Nephron progenitor cell (in vitro differentiated cells): ENCODE measurements at regions not wholly inside any gene's neighbourhood (a gene's known extent, or its start where the extent isn't known, plus 50 kb on each side); places are given as distances from the start of the nearest gene placed in this dataset.
"Not testable (repeated sequence)": the region's sequence is repeated elsewhere in the genome, so short reads cannot be mapped to it uniquely, and the experiment has no call there.

Source experiments
- DNase-seq: peaks from one replicate; pipeline ENCODE4 v3.0.0; 2021
- H3K27ac Mint-ChIP-seq: 2 replicates; pipeline ENCODE4 v1.8.0; 2021; ENCODE audit warnings: mild to moderate bottlenecking, moderate library complexity, mixed read lengths
- H3K27me3 Mint-ChIP-seq: 2 replicates; pipeline ENCODE4 v1.8.0; 2021; ENCODE audit warnings: mild to moderate bottlenecking, low read depth, mixed read lengths; ENCODE audit not compliant: poor library complexity
- H3K36me3 Mint-ChIP-seq: 2 replicates; pipeline ENCODE4 v1.8.0; 2021; ENCODE audit warnings: low read depth, mixed read lengths
- H3K4me1 Mint-ChIP-seq: 2 replicates; pipeline ENCODE4 v1.8.0; 2021; ENCODE audit warnings: mixed read lengths
- H3K4me3 Mint-ChIP-seq: 2 replicates; pipeline ENCODE4 v1.8.0; 2021; ENCODE audit warnings: mild to moderate bottlenecking, moderate library complexity, mixed read lengths
- H3K9me3 Mint-ChIP-seq: 2 replicates; pipeline ENCODE4 v1.8.0; 2021; ENCODE audit warnings: mild to moderate bottlenecking, moderate library complexity, mixed read lengths
- CTCF ChIP-seq: fragments of 200-600 bp; sonication (generic); IDR thresholded peaks from 2 replicates; pipeline ENCODE4 v1.5.0; 2021; ENCODE audit warnings: antibody characterized with exemption

DNA sequence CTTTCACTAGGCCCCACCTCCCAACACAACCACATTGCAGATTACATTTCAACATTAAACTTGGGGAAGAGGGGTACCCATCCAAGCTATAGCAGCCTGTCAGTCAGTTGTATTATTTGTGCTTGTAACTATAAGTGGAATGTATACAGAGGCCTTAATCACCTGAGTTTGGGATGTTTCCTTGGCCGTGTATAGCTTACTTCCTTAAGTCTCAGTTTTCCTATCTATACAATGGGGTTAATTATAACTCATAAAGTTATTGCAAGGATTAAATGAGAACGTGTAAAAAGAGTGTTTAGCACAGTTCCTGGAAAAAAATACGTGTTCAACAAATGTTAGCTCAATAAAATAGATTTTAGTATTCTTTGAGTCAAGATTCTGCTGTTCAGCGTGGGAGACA, 165.5 kb upstream of the FAM20A start:
- H3K27me3 Mint-ChIP-seq, result peaks cover 8% of the 10 kb centered on the region
- H3K27ac Mint-ChIP-seq, result no peak overlapping the region
- no peak overlapping the region for H3K4me3 Mint-ChIP-seq
- H3K36me3 Mint-ChIP-seq, result no peaks in the 10 kb centered on the region
- no peak for TF ChIP-seq CTCF
- no peaks in the 10 kb centered on the region for H3K4me1 Mint-ChIP-seq
- no peak for DNase-seq
- H3K9me3 Mint-ChIP-seq, result peaks cover 4% of the 10 kb centered on the region

DNA sequence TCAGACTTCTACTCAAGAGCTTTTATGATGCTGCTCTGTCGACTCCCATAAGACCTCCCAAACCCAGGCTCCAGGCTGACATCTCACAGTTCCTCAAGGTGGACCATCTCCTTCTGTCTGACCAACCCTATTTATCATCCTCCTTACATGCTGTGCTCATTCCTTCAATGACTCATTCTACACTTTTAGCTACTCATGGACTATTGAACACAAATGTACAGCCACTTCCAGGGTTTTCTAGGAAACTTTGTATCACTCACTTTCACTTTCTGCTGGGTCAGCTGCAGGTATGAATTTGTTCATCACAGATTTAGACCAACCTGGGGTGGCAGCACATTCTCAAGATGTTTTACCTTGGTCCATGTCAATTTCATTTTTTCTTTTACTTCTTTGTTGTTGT, 162.4 kb upstream of the FAM20A start:
- H3K4me1 Mint-ChIP-seq, result peaks cover 15% of the 10 kb centered on the region
- no peak overlapping the region for H3K27ac Mint-ChIP-seq
- H3K36me3 Mint-ChIP-seq, result no peaks in the 10 kb centered on the region
- DNase-seq, result no peak
- no peak overlapping the region for H3K4me3 Mint-ChIP-seq
- no peaks in the 10 kb centered on the region for H3K9me3 Mint-ChIP-seq
- no peak for TF ChIP-seq CTCF
- peaks cover 8% of the 10 kb centered on the region for H3K27me3 Mint-ChIP-seq

GRCh38 chr17:68762911-68763310, 161.7 kb upstream of the FAM20A start:
- Mint-ChIP-seq H3K9me3 (no peaks in the 10 kb centered on the region), H3K4me3 (no peak overlapping the region), H3K36me3 (no peaks in the 10 kb centered on the region), H3K27me3 (peaks cover 8% of the 10 kb centered on the region), H3K4me1 (peaks cover 15% of the 10 kb centered on the region), H3K27ac (no peak overlapping the region)
- TF ChIP-seq CTCF, result no peak
- DNase-seq, result no peak

DNA sequence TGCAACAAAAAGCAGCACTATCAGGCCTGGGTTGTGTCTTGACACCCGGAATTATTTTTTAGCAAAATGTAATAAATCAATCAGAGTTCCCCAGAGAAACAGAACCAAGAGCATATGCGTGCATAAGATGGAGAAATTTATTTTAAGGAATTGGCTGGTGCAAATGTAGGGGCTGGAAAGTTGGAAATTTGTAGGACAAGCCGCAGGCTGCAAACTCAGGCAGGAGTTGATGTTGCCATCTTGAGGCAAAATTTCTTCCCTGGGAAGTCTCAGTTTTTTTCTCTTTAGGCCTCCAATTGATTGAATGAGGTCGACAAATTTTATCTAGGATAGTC, 158.9 kb upstream of the FAM20A start:
- no peak for DNase-seq
- Mint-ChIP-seq H3K27ac (no peak overlapping the region), H3K36me3 (no peaks in the 10 kb centered on the region), H3K4me3 (peak overlapping the region; percentile 82), H3K27me3 (peaks cover 3% of the 10 kb centered on the region), H3K9me3 (peaks cover 10% of the 10 kb centered on the region), H3K4me1 (peaks cover 15% of the 10 kb centered on the region)
- TF ChIP-seq CTCF, result no peak

GRCh38 chr17:68759343-68760140, 158.4 kb upstream of the FAM20A start:
- Mint-ChIP-seq H3K4me3 (peak overlapping the region; percentile 82), H3K27ac (peak overlapping the region; percentile 86), H3K27me3 (peaks cover 3% of the 10 kb centered on the region), H3K9me3 (peaks cover 10% of the 10 kb centered on the region), H3K36me3 (no peaks in the 10 kb centered on the region), H3K4me1 (peaks cover 15% of the 10 kb centered on the region)
- DNase-seq, result peak; percentile 77
- TF ChIP-seq CTCF, result peak; percentile 84

DNA sequence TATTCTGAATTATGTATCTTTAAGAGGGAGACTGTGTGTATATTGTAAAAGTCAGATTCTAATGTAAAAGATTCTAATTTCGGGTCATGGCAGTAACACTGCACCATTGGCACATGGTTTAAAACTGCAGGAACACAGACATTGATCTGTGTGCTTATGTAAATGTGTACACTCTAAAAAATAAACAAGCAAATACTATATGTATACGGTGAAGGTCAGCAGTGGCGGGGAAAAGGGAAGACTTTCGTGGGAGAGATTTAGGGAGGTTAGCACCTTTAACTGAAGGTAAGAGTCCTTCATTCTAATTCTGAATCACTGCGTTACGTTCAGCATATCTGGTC, 157.8 kb upstream of the FAM20A start:
- TF ChIP-seq CTCF, result no peak
- H3K4me1 Mint-ChIP-seq, result peaks cover 15% of the 10 kb centered on the region
- peak overlapping the region; percentile 3 for H3K4me3 Mint-ChIP-seq
- H3K27ac Mint-ChIP-seq, result no peak overlapping the region
- H3K36me3 Mint-ChIP-seq, result no peaks in the 10 kb centered on the region
- peaks cover 3% of the 10 kb centered on the region for H3K27me3 Mint-ChIP-seq
- DNase-seq, result no peak
- H3K9me3 Mint-ChIP-seq, result peaks cover 10% of the 10 kb centered on the region

GRCh38 chr17:68757866-68758757, 156.9 kb upstream of the FAM20A start:
- H3K36me3 Mint-ChIP-seq, H3K9me3 Mint-ChIP-seq, DNase-seq, H3K27me3 Mint-ChIP-seq, H3K4me3 Mint-ChIP-seq, H3K27ac Mint-ChIP-seq: not testable (repeated sequence)
- H3K4me1 Mint-ChIP-seq, result peaks cover 15% of the 10 kb centered on the region
